Fibroblast of lung (primary cell): ENCODE measurements at regions not wholly inside any gene's neighbourhood (a gene's known extent, or its start where the extent isn't known, plus 50 kb on each side); places are given as distances from the start of the nearest gene placed in this dataset.

ENCODE experiments used
- CTCF ChIP-seq, 2 donors: IDR thresholded peaks in 1 of 2; conservative IDR thresholded peaks in 1 of 2; 1 replicate in 1 of 2; 2 replicates in 1 of 2; pipeline ENCODE4 v1.5.1; 2011 to 2012; ENCODE audit warnings: low read length in 2 of 2, control low read depth in 1 of 2, inconsistent platforms in 1 of 2, low read depth in 1 of 2, mild to moderate bottlenecking in 1 of 2
- EZH2 ChIP-seq: IDR thresholded peaks from 2 replicates; pipeline ENCODE4 v1.5.1; 2012; ENCODE audit warnings: low read length, control low read depth, mild to moderate bottlenecking; ENCODE audit errors: missing control alignments

GRCh38 chr5:62005551-62005950, 300.5 kb upstream of the KIF2A start:
- TF ChIP-seq CTCF (conservative IDR thresholded peaks at IDR 0.05 in 1 of 2, IDR thresholded peaks at IDR 0.05 in 1 of 2; ENCODE audit: low read depth in 1 of 2, low read length in 2 of 2): no peak
- no peak for TF ChIP-seq EZH2
